Ovary (tissue), 7 donors: ENCODE measurements at regions not wholly inside any gene's neighbourhood (a gene's known extent, or its start where the extent isn't known, plus 50 kb on each side); places are given as distances from the start of the nearest gene placed in this dataset.

Source experiments
- DNase-seq, 5 donors: peaks; one replicate each; pipeline ENCODE4 v3.0.0-alpha.2; 2019 to 2020
- H3K27ac ChIP-seq, 2 donors: fragments of 200-600 bp; one replicate each; pipeline versions ENCODE4 v1.5.1 to v1.8.0; 2019 to 2022
- H3K27me3 ChIP-seq: fragments of 200-600 bp; one replicate; pipeline ENCODE4 v1.8.0; 2022
- H3K36me3 ChIP-seq: fragments of 200-600 bp; sonication (generic); one replicate; pipeline ENCODE4 v1.5.1; 2019
- H3K4me1 ChIP-seq: one replicate; pipeline ENCODE4 v1.8.1; 2013; ENCODE audit warnings: mild to moderate bottlenecking, moderate library complexity; ENCODE audit not compliant: insufficient read depth
- H3K4me3 ChIP-seq: fragments of 200-600 bp; sonication (generic); one replicate; pipeline ENCODE4 v1.5.1; 2017
- H3K9me3 ChIP-seq, 2 donors: fragments of 200-600 bp in 1 of 2; sonication (generic) in 1 of 2; one replicate each; pipeline versions ENCODE4 v1.5.1 to v1.8.1; 2013 to 2019; ENCODE audit warnings: mild to moderate bottlenecking in 1 of 2, moderate library complexity in 1 of 2
- CTCF ChIP-seq, 3 donors: fragments of 450-650 bp in 2 of 3; fragments of 200-600 bp in 1 of 3; IDR thresholded peaks; one replicate each; pipeline versions ENCODE4 v1.5.1 to v1.8.0; 2016 to 2022; ENCODE audit warnings: antibody characterized with exemption in 3 of 3, mild to moderate bottlenecking in 1 of 3
- EP300 ChIP-seq: sonication (generic); formaldehyde crosslinking; IDR thresholded peaks from one replicate; pipeline ENCODE4 v1.6.1; 2017; ENCODE audit warnings: antibody characterized with exemption
- POLR2A ChIP-seq: fragments of 450-650 bp; IDR thresholded peaks from one replicate; pipeline ENCODE4 v1.6.1; 2017; ENCODE audit warnings: antibody characterized with exemption, mild to moderate bottlenecking, moderate library complexity
- WGBS, 3 donors: extraction: QIAGEN DNeasy Blood & Tissue Kit in 1 of 3; methylation state at CpG; one replicate each; pipeline versions ENCODE4 v1.1.5 to v1.1.7; 2013 to 2017; 5-methylcytosine and 5-hydroxymethylcytosine counted together
- intact Hi-C, 4 donors: fragments of 100-400 bp; cut with DNase I; formaldehyde crosslinking; loops; one replicate each; pipeline versions ENCODE4 v1.11.0 to v1.15.1; 2022 to 2023
- donor health status: DM: no; HTN: no; CAD: no; lungs with moderate emphysema.
- donor health status: DM: no; HTN: no; CAD: no.
- donor health status: Bipolar disorder and iron deficiency.
- donor health status: DM: no; HTN: no; CAD: no.
- donor health status: DM: yes; HTN: yes; CAD: no.

DNA sequence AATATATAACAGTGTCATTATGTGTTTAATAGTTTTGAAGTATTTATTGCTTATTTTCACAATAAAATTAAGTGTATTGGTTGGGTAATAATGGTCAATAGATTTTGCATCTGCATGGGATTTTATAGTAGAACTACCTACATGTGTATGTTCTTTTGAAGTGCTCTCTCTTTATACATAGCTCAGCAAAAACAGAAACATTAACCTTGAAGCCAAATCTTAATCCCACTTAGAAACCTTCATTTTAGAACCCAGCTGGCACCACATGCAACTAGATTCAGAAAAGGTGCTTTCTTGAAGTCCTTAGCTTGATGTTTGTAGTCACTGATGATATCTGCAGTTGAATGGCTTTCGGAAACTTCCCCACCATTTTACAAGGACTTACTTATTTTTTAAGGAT is 146.9 kb upstream of the IL12A start:
- H3K4me1 ChIP-seq: no peaks in the 10 kb centered on the region
- no peak for TF ChIP-seq EP300
- TF ChIP-seq POLR2A: no peak
- no peak for TF ChIP-seq CTCF (IDR thresholded peaks at IDR 0.05)
- no peaks in the 10 kb centered on the region for H3K9me3 ChIP-seq
- H3K27me3 ChIP-seq: no peaks in the 10 kb centered on the region
- DNase-seq: no peak
- H3K4me3 ChIP-seq: no peak overlapping the region
- H3K36me3 ChIP-seq: no peaks in the 10 kb centered on the region
- H3K27ac ChIP-seq: no peak overlapping the region
- intact Hi-C loops: no loop called here
- 95 to 100% (median 98%) methylated on average over 1 of the region's 1 CpG for WGBS, 3 donors

DNA sequence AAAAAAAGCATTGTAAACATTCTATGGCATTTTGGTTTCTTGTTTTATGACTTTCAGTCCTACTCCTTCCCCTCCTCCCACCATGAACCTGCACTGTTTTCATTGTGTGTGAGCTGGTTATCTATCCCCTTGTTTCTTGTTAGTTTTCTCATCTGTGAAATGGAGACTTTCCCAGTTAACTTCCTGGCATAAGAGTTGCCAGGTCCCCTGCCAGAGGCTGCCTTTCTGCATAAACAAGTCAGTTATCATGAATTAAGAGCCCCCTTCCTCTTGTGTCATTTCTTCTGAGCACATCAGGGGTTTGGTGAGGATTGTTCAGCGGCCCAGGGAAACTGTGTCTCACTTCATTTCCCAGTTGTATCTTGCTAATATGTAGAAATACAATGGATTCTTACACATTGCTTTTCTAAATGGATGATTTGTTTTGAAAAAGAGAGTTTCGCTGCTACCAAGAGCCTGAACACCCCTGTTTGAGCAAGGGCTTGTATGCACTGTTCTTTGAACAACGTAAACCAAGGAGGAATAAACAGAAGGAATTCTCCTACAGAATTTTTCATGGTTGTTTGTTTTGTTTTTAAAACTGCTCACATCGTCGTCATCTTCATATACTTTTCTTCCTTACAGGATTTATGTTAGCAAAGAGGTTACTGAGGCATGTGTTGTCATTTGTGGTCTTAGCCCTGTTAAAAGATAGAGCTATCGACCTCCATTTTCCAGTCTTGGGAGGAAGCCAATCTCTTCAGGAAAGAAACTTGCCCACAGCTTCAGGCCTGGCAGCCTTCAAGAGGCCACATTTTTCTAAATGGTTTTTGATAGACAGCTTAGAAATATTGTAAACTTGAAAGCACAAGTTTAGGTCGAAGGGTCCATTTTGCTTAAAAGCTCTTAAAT is 144.6 kb upstream of the IL12A start:
- DNase-seq: no peak
- no peak overlapping the region for H3K4me3 ChIP-seq
- H3K9me3 ChIP-seq: no peaks in the 10 kb centered on the region
- no peaks in the 10 kb centered on the region for H3K36me3 ChIP-seq
- H3K27ac ChIP-seq: no peak overlapping the region
- H3K4me1 ChIP-seq: no peaks in the 10 kb centered on the region
- TF ChIP-seq CTCF (IDR thresholded peaks at IDR 0.05) (no peak), EP300 (no peak), POLR2A (no peak)
- 73 to 77% (median 75%) methylated on average over 7 of the region's 7 CpGs for WGBS, 3 donors
- no peaks in the 10 kb centered on the region for H3K27me3 ChIP-seq
- intact Hi-C loops: no loop called here

DNA sequence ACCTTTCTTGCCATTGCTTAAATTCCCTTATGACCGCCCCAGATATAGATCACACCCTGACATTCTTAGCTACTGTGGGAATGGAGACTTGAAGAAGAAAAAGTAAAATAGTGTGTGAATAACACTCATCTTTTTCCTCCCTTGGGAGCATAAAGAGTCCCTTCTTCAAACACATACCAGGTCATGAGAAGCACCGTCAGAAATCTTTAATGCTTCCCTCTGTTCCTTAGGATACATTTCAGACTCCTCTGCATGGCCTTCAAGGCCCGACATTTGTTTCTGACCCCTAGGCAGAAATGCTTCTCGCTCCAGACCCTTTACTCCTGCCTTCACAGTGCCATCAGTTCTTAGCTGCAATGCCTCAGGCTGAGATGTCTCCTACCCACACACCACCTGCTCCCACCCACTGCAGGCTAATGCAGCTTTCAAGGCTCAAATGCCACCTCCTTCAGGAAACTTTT is 143.8 kb upstream of the IL12A start:
- Histone ChIP-seq H3K27me3 (no peaks in the 10 kb centered on the region), H3K4me1 (no peaks in the 10 kb centered on the region), H3K4me3 (no peak overlapping the region), H3K36me3 (no peaks in the 10 kb centered on the region), H3K9me3 (no peaks in the 10 kb centered on the region), H3K27ac (no peak overlapping the region)
- DNase-seq: no peak
- 83 to 90% (median 87%) methylated on average over 4 of the region's 4 CpGs for WGBS, 3 donors
- intact Hi-C loops: no loop called here
- no peak for TF ChIP-seq CTCF (IDR thresholded peaks at IDR 0.05)
- TF ChIP-seq EP300: no peak
- no peak for TF ChIP-seq POLR2A

DNA sequence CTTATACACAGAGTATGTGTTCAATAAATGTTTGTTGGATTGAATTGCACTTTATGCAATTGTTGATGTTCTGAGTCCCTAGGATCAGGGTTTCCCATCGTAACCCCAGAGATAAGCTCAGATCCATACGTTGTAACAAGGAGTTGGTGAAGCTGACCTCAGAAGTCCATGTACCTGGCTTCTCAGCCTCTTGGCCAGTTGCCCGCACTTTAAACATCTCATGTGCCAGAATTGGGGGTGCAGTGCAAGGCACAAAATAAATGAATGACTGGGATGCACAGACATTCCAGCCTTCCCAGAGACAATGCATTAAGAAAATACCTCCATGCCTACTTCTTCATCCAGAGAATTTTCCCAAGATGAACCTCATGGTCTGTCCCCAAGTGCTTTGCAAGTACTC is 142.9 kb upstream of the IL12A start:
- H3K4me1 ChIP-seq: no peaks in the 10 kb centered on the region
- H3K4me3 ChIP-seq: no peak overlapping the region
- intact Hi-C loops: no loop called here
- TF ChIP-seq POLR2A (no peak), EP300 (no peak), CTCF (IDR thresholded peaks at IDR 0.05) (no peak)
- no peaks in the 10 kb centered on the region for H3K27me3 ChIP-seq
- no peaks in the 10 kb centered on the region for H3K36me3 ChIP-seq
- no peak for DNase-seq
- H3K9me3 ChIP-seq: no peaks in the 10 kb centered on the region
- no peak overlapping the region for H3K27ac ChIP-seq
- WGBS, 3 donors: 81 to 89% (median 86%) methylated on average over 3 of the region's 3 CpGs
